B cell (primary cell): ENCODE measurements at regions not wholly inside any gene's neighbourhood (a gene's known extent, or its start where the extent isn't known, plus 50 kb on each side); places are given as distances from the start of the nearest gene placed in this dataset.

Experiments
- ATAC-seq: fragments of 200-7000 bp; cut with Tn5 transposase; one replicate; pipeline ENCODE4 v1.10.0; 2021; ENCODE audit warnings: low read depth, mild to moderate bottlenecking, moderate number of reproducible peaks, moderate library complexity
- CTCF ChIA-PET: fragments of 350-600 bp; sonication (Branson Sonifier 250); formaldehyde crosslinking; loops from one replicate; lab custom pipeline; 2021; ENCODE audit warnings: antibody characterized with exemption, inconsistent platforms; lab: Charles Lee
- POLR2A ChIA-PET: fragments of 350-600 bp; sonication (Branson Sonifier 250); formaldehyde crosslinking; loops from one replicate; lab custom pipeline; 2021; ENCODE audit warnings: antibody characterized with exemption; lab: Charles Lee
- DNase-seq: peaks from one replicate; pipeline ENCODE4 v3.0.0; 2013
- H2AFZ ChIP-seq: 2 replicates; pipeline ENCODE4 v1.6.1; 2012; ENCODE audit warnings: mild to moderate bottlenecking, low read depth, low read length; ENCODE audit not compliant: insufficient read depth, poor library complexity, severe bottlenecking
- H3K27ac ChIP-seq, 2 donors: 1 replicate in 1 of 2; 2 replicates in 1 of 2; pipeline ENCODE4 v1.5.1; 2012 to 2013; ENCODE audit warnings: low read length in 2 of 2, mild to moderate bottlenecking in 2 of 2, moderate library complexity in 1 of 2
- H3K27me3 ChIP-seq, 4 experiments: fragments of 200-600 bp in 1 of 4; sonication (generic) in 1 of 4; replicated peaks in 1 of 4; 1 replicate in 2 of 4; 2 replicates in 2 of 4; pipeline versions ENCODE4 v1.6.1 to v1.7.0; 2013 to 2016; ENCODE audit warnings: low read length in 3 of 4, mild to moderate bottlenecking in 2 of 4, mixed read lengths in 1 of 4, moderate library complexity in 1 of 4; ENCODE audit not compliant: insufficient read depth in 4 of 4, control insufficient read depth in 3 of 4; ENCODE audit errors: control extremely low read depth in 1 of 4
- H3K36me3 ChIP-seq, 2 experiments: replicated peaks in 1 of 2; 1 replicate in 1 of 2; 2 replicates in 1 of 2; pipeline versions ENCODE4 v1.6.1 to v1.7.1; 2013; ENCODE audit warnings: low read length in 1 of 2; ENCODE audit not compliant: insufficient read depth in 2 of 2, control insufficient read depth in 1 of 2; ENCODE audit errors: control extremely low read depth in 1 of 2, extremely low read depth in 1 of 2
- H3K4me1 ChIP-seq, 2 donors: fragments of 200-600 bp in 1 of 2; sonication (generic) in 1 of 2; 1 replicate in 1 of 2; 2 replicates in 1 of 2; pipeline versions ENCODE4 v1.5.1 to v1.6.1; 2013 to 2017; ENCODE audit warnings: low read length in 2 of 2; ENCODE audit not compliant: control insufficient read depth in 2 of 2, insufficient read depth in 2 of 2
- H3K4me2 ChIP-seq: replicated peaks from 2 replicates; pipeline ENCODE3; 2012; ENCODE audit warnings: mild to moderate bottlenecking, low read depth, low read length; ENCODE audit not compliant: poor library complexity, severe bottlenecking
- H3K4me3 ChIP-seq, 5 experiments: fragments of 200-600 bp in 1 of 5; sonication (generic) in 1 of 5; 1 replicate in 3 of 5; 2 replicates in 2 of 5; pipeline versions ENCODE4 v1.5.1 to v1.7.0; 2011 to 2016; ENCODE audit warnings: low read length in 4 of 5, mild to moderate bottlenecking in 4 of 5, low read depth in 2 of 5, control low read depth in 1 of 5, moderate library complexity in 1 of 5; ENCODE audit not compliant: insufficient read depth in 1 of 5; ENCODE audit errors: control extremely low read depth in 1 of 5, extremely low read depth in 1 of 5
- H3K79me2 ChIP-seq: fragments of 200-600 bp; sonication (generic); one replicate; pipeline ENCODE4 v1.6.0; 2016; ENCODE audit warnings: low read length; ENCODE audit not compliant: control insufficient read depth, insufficient read depth
- H3K9ac ChIP-seq: fragments of 200-600 bp; sonication (generic); 2 replicates; pipeline ENCODE4 v1.6.1; 2017; ENCODE audit warnings: mild to moderate bottlenecking, low read length, moderate library complexity
- H3K9me3 ChIP-seq, 3 donors: one replicate each; pipeline versions ENCODE4 v1.6.1 to v1.7.1; 2013; ENCODE audit warnings: low read length in 2 of 3; ENCODE audit not compliant: control insufficient read depth in 2 of 3, insufficient read depth in 1 of 3; ENCODE audit errors: control extremely low read depth in 1 of 3
- H4K20me1 ChIP-seq: 2 replicates; pipeline ENCODE4 v1.6.0; 2012; ENCODE audit warnings: mild to moderate bottlenecking, low read length; ENCODE audit not compliant: insufficient read depth, control insufficient read depth, poor library complexity, severe bottlenecking
- H3K27ac Mint-ChIP-seq: one replicate; pipeline ENCODE4 v1.8.0; 2021; ENCODE audit warnings: mixed read lengths
- H3K27me3 Mint-ChIP-seq: one replicate; pipeline ENCODE4 v1.8.0; 2021; ENCODE audit warnings: mixed read lengths
- H3K4me1 Mint-ChIP-seq: one replicate; pipeline ENCODE4 v1.8.0; 2021; ENCODE audit warnings: mixed read lengths
- H3K4me3 Mint-ChIP-seq: one replicate; pipeline ENCODE4 v1.8.0; 2021; ENCODE audit warnings: mixed read lengths
- H3K9me3 Mint-ChIP-seq: one replicate; pipeline ENCODE4 v1.8.0; 2022; ENCODE audit warnings: mixed read lengths; ENCODE audit not compliant: insufficient read depth
- CTCF ChIP-seq: fragments of 200-600 bp; IDR thresholded peaks from one replicate; pipeline ENCODE4 v1.8.0; 2022; ENCODE audit warnings: antibody characterized with exemption, mild to moderate bottlenecking
- EZH2 ChIP-seq: IDR thresholded peaks from 2 replicates; pipeline ENCODE4 v1.6.1; 2012; ENCODE audit warnings: borderline replicate concordance, low read depth, mild to moderate bottlenecking, moderate library complexity, low read length; ENCODE audit not compliant: insufficient read depth, poor library complexity, severe bottlenecking
- WGBS: methylation state at CpG from one replicate; pipeline ENCODE4 v1.1.5; 2013; ENCODE audit warnings: missing lambda C conversion rate; ENCODE audit not compliant: insufficient coverage; 5-methylcytosine and 5-hydroxymethylcytosine counted together
- intact Hi-C: fragments of 100-400 bp; cut with micrococcal nuclease; formaldehyde crosslinking; loops from one replicate; pipeline ENCODE4 v1.10.0; 2022

GRCh38 chr4:66639361-66639760, 905.9 kb downstream of the CENPC start:
- no peaks in the 10 kb centered on the region for H3K79me2 ChIP-seq
- Mint-ChIP-seq H3K4me3 (no peak overlapping the region), H3K9me3 (no peaks in the 10 kb centered on the region), H3K27me3 (no peaks in the 10 kb centered on the region), H3K27ac (no peak overlapping the region), H3K4me1 (no peaks in the 10 kb centered on the region)
- ChIA-PET POLR2A (no interaction called here), CTCF (no interaction called here)
- intact Hi-C loops, result no loop called here
- no peaks in the 10 kb centered on the region for H3K27me3 ChIP-seq
- no peak overlapping the region for H2AFZ ChIP-seq
- H3K36me3 ChIP-seq, result no peaks in the 10 kb centered on the region
- no peaks in the 10 kb centered on the region for H4K20me1 ChIP-seq
- DNase-seq (no peak), ATAC-seq (no peak)
- H3K4me1 ChIP-seq, result no peaks in the 10 kb centered on the region
- TF ChIP-seq CTCF (no peak), EZH2 (no peak)
- H3K9me3 ChIP-seq, result no peaks in the 10 kb centered on the region
- H3K4me3 ChIP-seq, result no peak overlapping the region
- no peak overlapping the region for H3K4me2 ChIP-seq
- no peak overlapping the region for H3K9ac ChIP-seq
- no peak overlapping the region for H3K27ac ChIP-seq

- no peaks in the 10 kb centered on the region for H3K4me1 ChIP-seq
- no peak overlapping the region for H3K27ac Mint-ChIP-seq
- DNase-seq (no peak), ATAC-seq (no peak)
- no peaks in the 10 kb centered on the region for H3K27me3 ChIP-seq
- TF ChIP-seq CTCF (no peak), EZH2 (no peak)
- no CpG with 5 or more reads among the region's 2 CpGs for WGBS
- H3K9me3 ChIP-seq, result no peaks in the 10 kb centered on the region
- no peaks in the 10 kb centered on the region for H3K79me2 ChIP-seq
- H3K9ac ChIP-seq, result no peak overlapping the region
- H3K27ac ChIP-seq, result no peak overlapping the region
- no peaks in the 10 kb centered on the region for H4K20me1 ChIP-seq
- H3K4me3 ChIP-seq, result no peak overlapping the region
- CTCF ChIA-PET, result no interaction called here
- H3K36me3 ChIP-seq, result no peaks in the 10 kb centered on the region
- no peaks in the 10 kb centered on the region for H3K27me3 Mint-ChIP-seq
- H3K4me3 Mint-ChIP-seq, result no peak overlapping the region
- POLR2A ChIA-PET, result no interaction called here
- no peaks in the 10 kb centered on the region for H3K9me3 Mint-ChIP-seq
- H3K4me1 Mint-ChIP-seq, result no peaks in the 10 kb centered on the region
- H3K4me2 ChIP-seq, result no peak overlapping the region
- intact Hi-C loops, result no loop called here
- no peak overlapping the region for H2AFZ ChIP-seq
These were observed 909.0 kb downstream of the CENPC start for GRCh38 chr4:66636349-66636748.
